NCI-H526 (cell line): ENCODE measurements at regions not wholly inside any gene's neighbourhood (a gene's known extent, or its start where the extent isn't known, plus 50 kb on each side); places are given as distances from the start of the nearest gene placed in this dataset.
"Not testable (repeated sequence)": the region's sequence is repeated elsewhere in the genome, so short reads cannot be mapped to it uniquely, and the experiment has no call there.

Source experiments
- DNase-seq, 2 experiments: peaks; one replicate each; lab custom pipeline; 2025; lab: John Stamatoyannopoulos, UW

- DNase-seq, result no peak
Measured at GRCh38 chr11:106277484-106277883, 200.0 kb downstream of the AASDHPPT start.

GRCh38 chr11:106278391-106278790, 200.9 kb downstream of the AASDHPPT start:
- no peak for DNase-seq

GRCh38 chr11:106280036-106280435, 202.6 kb downstream of the AASDHPPT start:
- no peak for DNase-seq

- DNase-seq, result no peak
Measured at GRCh38 chr11:106281455-106282173, 204.2 kb downstream of the AASDHPPT start.

- DNase-seq, result no peak
Measured at GRCh38 chr11:106286881-106287504, 209.5 kb downstream of the AASDHPPT start.

- DNase-seq, result no peak
Measured at GRCh38 chr11:106288057-106288456, 210.6 kb downstream of the AASDHPPT start.

- DNase-seq, result no peak
Measured at GRCh38 chr11:106288822-106289387, 211.4 kb downstream of the AASDHPPT start.

GRCh38 chr11:106292526-106292925, 215.1 kb downstream of the AASDHPPT start:
- no peak for DNase-seq

- DNase-seq, result no peak
Measured at GRCh38 chr11:106295974-106296373, 218.5 kb downstream of the AASDHPPT start.

- no peak for DNase-seq
Measured at GRCh38 chr11:106302416-106302815, 225.0 kb downstream of the AASDHPPT start.

- DNase-seq, result no peak
Measured at GRCh38 chr11:106304274-106304673, 226.8 kb downstream of the AASDHPPT start.

GRCh38 chr11:106305458-106305857, 228.0 kb downstream of the AASDHPPT start:
- DNase-seq, result no peak

GRCh38 chr11:106306942-106307341, 229.5 kb downstream of the AASDHPPT start:
- peak in 1 of 2 experiments; percentile 10 for DNase-seq

- DNase-seq, result no peak
Measured at GRCh38 chr11:106309070-106309684, 231.7 kb downstream of the AASDHPPT start.

- no peak for DNase-seq
Measured at GRCh38 chr11:106311531-106312230, 234.2 kb downstream of the AASDHPPT start.

GRCh38 chr11:106317208-106317773, 239.8 kb downstream of the AASDHPPT start:
- DNase-seq, result not testable (repeated sequence)

- DNase-seq, result no peak
Measured at GRCh38 chr11:106321601-106322000, 244.1 kb downstream of the AASDHPPT start.

- no peak for DNase-seq
Measured at GRCh38 chr11:106322106-106322505, 244.6 kb downstream of the AASDHPPT start.

GRCh38 chr11:106326087-106326486, 248.6 kb downstream of the AASDHPPT start:
- no peak for DNase-seq

- no peak for DNase-seq
Measured at GRCh38 chr11:106327134-106327533, 249.7 kb downstream of the AASDHPPT start.

- DNase-seq, result no peak
Measured at GRCh38 chr11:106327637-106328036, 250.2 kb downstream of the AASDHPPT start.
